ENCODE measurements at regions not wholly inside any gene's neighbourhood (a gene's known extent, or its start where the extent isn't known, plus 50 kb on each side); places are given as distances from the start of the nearest gene placed in this dataset.

DNA sequence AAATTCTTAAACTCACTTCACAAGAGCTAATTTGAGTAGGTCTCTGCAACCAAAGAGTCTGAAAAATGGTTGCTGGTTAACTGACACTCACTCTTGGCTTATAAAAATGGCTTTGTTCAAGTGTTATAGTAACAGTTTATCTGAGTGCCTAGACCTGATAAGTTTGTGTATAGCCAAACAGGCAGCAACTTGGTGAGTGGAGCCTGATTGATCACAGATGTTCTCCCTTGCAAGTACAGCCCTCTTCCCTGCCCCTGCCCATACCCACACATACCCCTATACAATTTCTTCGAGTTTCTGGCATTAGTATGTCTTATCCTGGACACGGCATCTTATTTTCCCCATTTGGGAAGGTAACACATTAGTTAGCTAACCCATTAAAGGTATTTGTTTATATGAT is 149.5 kb downstream of the SLC16A9 start:
- Histone ChIP-seq H3K79me2 (ENCODE audit: low read length) (no peaks in the 10 kb centered on the region), H3K27me3 (replicated peaks; ENCODE audit: insufficient read depth, low read length) (no peaks in the 10 kb centered on the region), H4K20me1 (ENCODE audit: insufficient read depth, low read length) (no peaks in the 10 kb centered on the region), H3K9ac (ENCODE audit: low read length) (no peak overlapping the region), H3F3A (ENCODE audit: insufficient read depth, low read length) (no peaks in the 10 kb centered on the region), H3K27ac (ENCODE audit: low read length) (no peak overlapping the region), H3K9me3 (replicated peaks; ENCODE audit: insufficient read depth, low read length) (no peaks in the 10 kb centered on the region), H2AFZ (ENCODE audit: low read length) (no peak overlapping the region), H3K4me3 (ENCODE audit: low read length) (no peak overlapping the region), H3K4me1 (ENCODE audit: low read length) (no peaks in the 10 kb centered on the region), H3K36me3 (replicated peaks; ENCODE audit: insufficient read depth, low read length) (no peaks in the 10 kb centered on the region), H3K4me2 (ENCODE audit: low read depth, low read length) (no peak overlapping the region), H3K9me2 (replicated peaks; ENCODE audit: insufficient read depth, low read length) (no peaks in the 10 kb centered on the region)
- DNase-seq, result no peak
- TF ChIP-seq EZH2phosphoT487 (IDR thresholded peaks at IDR 0.05; ENCODE audit: low read length), result no peak
- TF ChIP-seq, protein P1, sequence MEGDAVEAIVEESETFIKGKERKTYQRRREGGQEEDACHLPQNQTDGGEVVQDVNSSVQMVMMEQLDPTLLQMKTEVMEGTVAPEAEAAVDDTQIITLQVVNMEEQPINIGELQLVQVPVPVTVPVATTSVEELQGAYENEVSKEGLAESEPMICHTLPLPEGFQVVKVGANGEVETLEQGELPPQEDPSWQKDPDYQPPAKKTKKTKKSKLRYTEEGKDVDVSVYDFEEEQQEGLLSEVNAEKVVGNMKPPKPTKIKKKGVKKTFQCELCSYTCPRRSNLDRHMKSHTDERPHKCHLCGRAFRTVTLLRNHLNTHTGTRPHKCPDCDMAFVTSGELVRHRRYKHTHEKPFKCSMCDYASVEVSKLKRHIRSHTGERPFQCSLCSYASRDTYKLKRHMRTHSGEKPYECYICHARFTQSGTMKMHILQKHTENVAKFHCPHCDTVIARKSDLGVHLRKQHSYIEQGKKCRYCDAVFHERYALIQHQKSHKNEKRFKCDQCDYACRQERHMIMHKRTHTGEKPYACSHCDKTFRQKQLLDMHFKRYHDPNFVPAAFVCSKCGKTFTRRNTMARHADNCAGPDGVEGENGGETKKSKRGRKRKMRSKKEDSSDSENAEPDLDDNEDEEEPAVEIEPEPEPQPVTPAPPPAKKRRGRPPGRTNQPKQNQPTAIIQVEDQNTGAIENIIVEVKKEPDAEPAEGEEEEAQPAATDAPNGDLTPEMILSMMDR (IDR thresholded peaks at IDR 0.05; ENCODE audit: low read length), result no peak
- TF ChIP-seq EZH2 (optimal IDR thresholded peaks at IDR 0.05; ENCODE audit: low read depth, low read length), result no peak

DNA sequence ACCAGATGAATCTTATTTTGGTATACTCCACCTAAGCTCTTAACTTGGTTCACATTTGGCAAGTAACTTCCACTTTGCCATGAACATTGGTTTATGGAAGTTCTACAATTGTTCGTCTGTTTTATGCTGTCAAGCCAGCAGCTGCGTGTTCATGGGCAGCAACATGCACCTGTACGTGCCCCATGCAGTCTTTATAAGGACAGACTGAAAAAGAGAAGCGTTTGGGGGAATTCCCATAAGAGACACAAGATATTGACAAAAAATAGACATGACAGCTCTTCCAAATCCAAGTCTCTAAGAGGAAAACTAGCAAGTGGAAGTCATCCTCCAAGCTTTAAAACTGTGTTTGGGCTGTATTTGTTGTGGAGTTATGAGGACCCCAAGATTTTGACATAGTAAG is 151.6 kb downstream of the SLC16A9 start:
- Histone ChIP-seq H3K9ac (ENCODE audit: low read length) (no peak overlapping the region), H3K27ac (ENCODE audit: low read length) (no peak overlapping the region), H3K9me2 (replicated peaks; ENCODE audit: insufficient read depth, low read length) (no peaks in the 10 kb centered on the region), H4K20me1 (ENCODE audit: insufficient read depth, low read length) (no peaks in the 10 kb centered on the region), H3F3A (ENCODE audit: insufficient read depth, low read length) (no peaks in the 10 kb centered on the region), H3K27me3 (replicated peaks; ENCODE audit: insufficient read depth, low read length) (no peaks in the 10 kb centered on the region), H3K4me1 (ENCODE audit: low read length) (no peaks in the 10 kb centered on the region), H3K4me3 (ENCODE audit: low read length) (no peak overlapping the region), H2AFZ (ENCODE audit: low read length) (no peak overlapping the region), H3K79me2 (ENCODE audit: low read length) (no peaks in the 10 kb centered on the region), H3K9me3 (replicated peaks; ENCODE audit: insufficient read depth, low read length) (no peaks in the 10 kb centered on the region), H3K4me2 (ENCODE audit: low read depth, low read length) (no peak overlapping the region), H3K36me3 (replicated peaks; ENCODE audit: insufficient read depth, low read length) (no peaks in the 10 kb centered on the region)
- no peak for TF ChIP-seq EZH2 (optimal IDR thresholded peaks at IDR 0.05; ENCODE audit: low read depth, low read length)
- TF ChIP-seq EZH2phosphoT487 (IDR thresholded peaks at IDR 0.05; ENCODE audit: low read length), result no peak
- TF ChIP-seq, protein P1 (IDR thresholded peaks at IDR 0.05; ENCODE audit: low read length), result no peak
- DNase-seq, result peak; percentile 14

DNA sequence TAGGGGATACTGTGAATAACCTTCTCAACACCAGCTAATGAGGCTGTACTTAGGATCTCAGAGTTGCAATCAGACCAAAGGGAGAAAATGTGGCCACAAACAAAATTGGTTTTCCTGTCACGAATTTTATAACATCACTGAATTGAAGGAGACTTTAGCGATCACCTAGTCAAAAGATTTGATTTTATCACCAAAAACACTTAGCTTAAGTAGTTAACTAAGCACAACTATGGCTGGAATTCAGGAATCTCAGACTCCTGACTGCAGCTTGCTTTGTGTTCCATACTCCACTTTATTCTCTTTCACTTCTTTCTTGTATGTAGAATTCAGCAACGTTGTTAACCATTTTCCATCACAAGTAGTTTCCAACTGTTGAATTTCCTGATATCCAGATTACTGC is 152.0 kb downstream of the SLC16A9 start:
- H3K79me2 ChIP-seq (ENCODE audit: low read length), result no peaks in the 10 kb centered on the region
- H3K36me3 ChIP-seq (replicated peaks; ENCODE audit: insufficient read depth, low read length), result no peaks in the 10 kb centered on the region
- no peaks in the 10 kb centered on the region for H3K9me3 ChIP-seq (replicated peaks; ENCODE audit: insufficient read depth, low read length)
- H3K4me3 ChIP-seq (ENCODE audit: low read length), result no peak overlapping the region
- H2AFZ ChIP-seq (ENCODE audit: low read length), result no peak overlapping the region
- no peak overlapping the region for H3K4me2 ChIP-seq (ENCODE audit: low read depth, low read length)
- H3F3A ChIP-seq (ENCODE audit: insufficient read depth, low read length), result no peaks in the 10 kb centered on the region
- no peaks in the 10 kb centered on the region for H3K4me1 ChIP-seq (ENCODE audit: low read length)
- H3K9ac ChIP-seq (ENCODE audit: low read length), result no peak overlapping the region
- TF ChIP-seq, protein P1 (IDR thresholded peaks at IDR 0.05; ENCODE audit: low read length), result no peak
- no peak for TF ChIP-seq EZH2phosphoT487 (IDR thresholded peaks at IDR 0.05; ENCODE audit: low read length)
- TF ChIP-seq EZH2 (optimal IDR thresholded peaks at IDR 0.05; ENCODE audit: low read depth, low read length), result no peak
- H4K20me1 ChIP-seq (ENCODE audit: insufficient read depth, low read length), result no peaks in the 10 kb centered on the region
- no peaks in the 10 kb centered on the region for H3K9me2 ChIP-seq (replicated peaks; ENCODE audit: insufficient read depth, low read length)
- DNase-seq, result no peak
- no peak overlapping the region for H3K27ac ChIP-seq (ENCODE audit: low read length)
- H3K27me3 ChIP-seq (replicated peaks; ENCODE audit: insufficient read depth, low read length), result no peaks in the 10 kb centered on the region

Measured in MM.1S (cell line).